B cell (primary cell): ENCODE measurements at regions not wholly inside any gene's neighbourhood (a gene's known extent, or its start where the extent isn't known, plus 50 kb on each side); places are given as distances from the start of the nearest gene placed in this dataset.

Source experiments
- CTCF ChIP-seq: fragments of 200-600 bp; IDR thresholded peaks from one replicate; pipeline ENCODE4 v1.8.0; 2022; ENCODE audit warnings: antibody characterized with exemption, mild to moderate bottlenecking
- EZH2 ChIP-seq: IDR thresholded peaks from 2 replicates; pipeline ENCODE4 v1.6.1; 2012; ENCODE audit warnings: borderline replicate concordance, low read depth, mild to moderate bottlenecking, moderate library complexity, low read length; ENCODE audit not compliant: insufficient read depth, poor library complexity, severe bottlenecking

GRCh38 chr11:69383372-69384250, 89.7 kb downstream of the MYEOV start:
- TF ChIP-seq CTCF: no peak
- no peak for TF ChIP-seq EZH2
